GM20431 (cell line): ENCODE measurements at regions not wholly inside any gene's neighbourhood (a gene's known extent, or its start where the extent isn't known, plus 50 kb on each side); places are given as distances from the start of the nearest gene placed in this dataset.

Source experiments
- in situ Hi-C: fragments of 300-500 bp; cut with MseI, MboI; formaldehyde crosslinking; loops from one replicate; pipeline ENCODE4 v1.15.0; 2020; ENCODE audit warnings: low sequenced_read_pairs; ENCODE audit not compliant: unreplicated experiment

GRCh38 chr1:83691953-83692500 is 306.9 kb downstream of the TTLL7 start:
- in situ Hi-C loops: no loop called here

GRCh38 chr1:83689921-83690868 is 308.7 kb downstream of the TTLL7 start:
- in situ Hi-C loops: no loop called here

- in situ Hi-C loops: no loop called here
Measured at GRCh38 chr1:83682132-83682531, 316.8 kb downstream of the TTLL7 start.

GRCh38 chr1:83676106-83676505 is 322.8 kb downstream of the TTLL7 start:
- in situ Hi-C loops: no loop called here

GRCh38 chr1:83673312-83673711 is 325.6 kb downstream of the TTLL7 start:
- in situ Hi-C loops: no loop called here

- in situ Hi-C loops: no loop called here
Measured at GRCh38 chr1:83671586-83671985, 327.3 kb downstream of the TTLL7 start.

- in situ Hi-C loops: no loop called here
Measured at GRCh38 chr1:83670909-83671565, 327.9 kb downstream of the TTLL7 start.

GRCh38 chr1:83641796-83642443 is 357.0 kb downstream of the TTLL7 start:
- in situ Hi-C loops: no loop called here

GRCh38 chr1:83641206-83641658 is 357.7 kb downstream of the TTLL7 start:
- in situ Hi-C loops: no loop called here

- in situ Hi-C loops: no loop called here
Measured at GRCh38 chr1:83639785-83640184, 359.1 kb downstream of the TTLL7 start.

GRCh38 chr1:83637586-83637985 is 361.3 kb downstream of the TTLL7 start:
- in situ Hi-C loops: no loop called here

- in situ Hi-C loops: no loop called here
Measured at GRCh38 chr1:83637009-83637408, 361.9 kb downstream of the TTLL7 start.

GRCh38 chr1:83632906-83633305 is 366.0 kb downstream of the TTLL7 start:
- in situ Hi-C loops: no loop called here

- in situ Hi-C loops: no loop called here
Measured at GRCh38 chr1:83631851-83632250, 367.1 kb downstream of the TTLL7 start.

GRCh38 chr1:83627045-83627444 is 371.9 kb downstream of the TTLL7 start:
- in situ Hi-C loops: no loop called here

GRCh38 chr1:83626603-83627002 is 372.3 kb downstream of the TTLL7 start:
- in situ Hi-C loops: no loop called here

- in situ Hi-C loops: no loop called here
Measured at GRCh38 chr1:83625646-83626045, 373.3 kb downstream of the TTLL7 start.

- in situ Hi-C loops: no loop called here
Measured at GRCh38 chr1:83620016-83620415, 378.9 kb downstream of the TTLL7 start.

- in situ Hi-C loops: no loop called here
Measured at GRCh38 chr1:83619170-83619896, 379.6 kb downstream of the TTLL7 start.

- in situ Hi-C loops: no loop called here
Measured at GRCh38 chr1:83617883-83618282, 381.0 kb downstream of the TTLL7 start.
